Natural killer cell (primary cell): ENCODE measurements at regions not wholly inside any gene's neighbourhood (a gene's known extent, or its start where the extent isn't known, plus 50 kb on each side); places are given as distances from the start of the nearest gene placed in this dataset.
"Not testable (repeated sequence)": the region's sequence is repeated elsewhere in the genome, so short reads cannot be mapped to it uniquely, and the experiment has no call there.

Source experiments
- ATAC-seq, 3 donors: fragments of 150-1000 bp in 2 of 3; fragments of 200-7000 bp in 1 of 3; cut with Tn5 transposase; 1 replicate in 1 of 3; 2 replicates in 2 of 3; pipeline ENCODE4 v1.10.0; 2021; ENCODE audit warnings: mild to moderate bottlenecking in 2 of 3, moderate library complexity in 2 of 3
- DNase-seq, 2 donors: peaks; one replicate each; pipeline versions ENCODE4 v3.0.0 to v3.0.0-alpha.2; 2013 to 2021; ENCODE audit warnings: mixed read lengths in 1 of 2
- H3K27ac ChIP-seq: one replicate; pipeline ENCODE4 v1.5.1; 2013; ENCODE audit warnings: mild to moderate bottlenecking, low read length
- H3K27me3 ChIP-seq: one replicate; pipeline ENCODE4 v1.6.1; 2013; ENCODE audit warnings: low read length; ENCODE audit not compliant: control insufficient read depth, insufficient read depth
- H3K36me3 ChIP-seq: one replicate; pipeline ENCODE4 v1.6.1; 2013; ENCODE audit warnings: low read length; ENCODE audit not compliant: control insufficient read depth, insufficient read depth
- H3K4me1 ChIP-seq: one replicate; pipeline ENCODE4 v1.6.1; 2013; ENCODE audit warnings: low read length; ENCODE audit not compliant: control insufficient read depth, insufficient read depth
- H3K4me3 ChIP-seq: one replicate; pipeline ENCODE4 v1.5.1; 2013; ENCODE audit warnings: low read length
- H3K9me3 ChIP-seq: one replicate; pipeline ENCODE4 v1.6.1; 2013; ENCODE audit warnings: low read length; ENCODE audit not compliant: control insufficient read depth, insufficient read depth
- H3K27ac Mint-ChIP-seq, 2 donors: one replicate each; pipeline ENCODE4 v1.8.0; 2022; ENCODE audit warnings: mild to moderate bottlenecking in 2 of 2, mixed read lengths in 2 of 2, moderate library complexity in 1 of 2
- H3K27me3 Mint-ChIP-seq, 2 donors: one replicate each; pipeline ENCODE4 v1.8.0; 2022; ENCODE audit warnings: low read depth in 2 of 2, mixed read lengths in 2 of 2
- H3K36me3 Mint-ChIP-seq: one replicate; pipeline ENCODE4 v1.8.0; 2022; ENCODE audit warnings: mixed read lengths
- H3K4me1 Mint-ChIP-seq, 2 donors: one replicate each; pipeline ENCODE4 v1.8.0; 2022; ENCODE audit warnings: mixed read lengths in 2 of 2
- H3K4me3 Mint-ChIP-seq: one replicate; pipeline ENCODE4 v1.8.0; 2022; ENCODE audit warnings: mild to moderate bottlenecking, moderate library complexity, mixed read lengths
- H3K9me3 Mint-ChIP-seq, 2 donors: one replicate each; pipeline ENCODE4 v1.8.0; 2022; ENCODE audit warnings: mixed read lengths in 2 of 2
- WGBS: methylation state at CpG from one replicate; pipeline ENCODE4 v1.1.7; 2013; ENCODE audit warnings: missing lambda C conversion rate; ENCODE audit not compliant: insufficient coverage; 5-methylcytosine and 5-hydroxymethylcytosine counted together
- intact Hi-C: fragments of 100-400 bp; cut with micrococcal nuclease; formaldehyde crosslinking; loops from one replicate; pipeline ENCODE4 v1.14.2; 2022

DNA sequence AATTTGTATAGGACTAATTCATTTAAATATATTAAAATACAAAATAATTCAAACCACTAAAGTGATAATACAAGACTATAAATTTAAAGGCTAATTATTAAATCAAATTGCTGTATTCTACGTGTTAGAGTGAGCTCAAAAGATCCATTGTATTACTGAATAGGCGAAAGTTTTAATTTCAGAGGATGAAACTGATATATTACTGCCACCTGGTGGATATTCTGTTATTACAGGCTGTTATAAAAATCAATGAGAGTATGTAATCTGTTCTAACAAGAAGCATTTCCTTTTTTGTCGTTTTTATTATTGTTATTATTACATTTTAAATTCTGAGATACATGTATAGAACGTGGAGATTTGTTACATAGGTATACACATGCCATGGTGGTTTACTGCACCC is 1239.6 kb upstream of the USP9Y start:
- H3K9me3 ChIP-seq, H3K4me1 Mint-ChIP-seq, H3K4me3 ChIP-seq, H3K36me3 Mint-ChIP-seq, H3K27ac Mint-ChIP-seq, intact Hi-C loops, H3K4me3 Mint-ChIP-seq, H3K36me3 ChIP-seq, H3K27me3 Mint-ChIP-seq, H3K4me1 ChIP-seq, H3K9me3 Mint-ChIP-seq, ATAC-seq, H3K27me3 ChIP-seq, H3K27ac ChIP-seq: not testable (repeated sequence)
- WGBS: no CpG with 5 or more reads among the region's 4 CpGs
- DNase-seq: peak in 1 of 2 donors; percentile 2

DNA sequence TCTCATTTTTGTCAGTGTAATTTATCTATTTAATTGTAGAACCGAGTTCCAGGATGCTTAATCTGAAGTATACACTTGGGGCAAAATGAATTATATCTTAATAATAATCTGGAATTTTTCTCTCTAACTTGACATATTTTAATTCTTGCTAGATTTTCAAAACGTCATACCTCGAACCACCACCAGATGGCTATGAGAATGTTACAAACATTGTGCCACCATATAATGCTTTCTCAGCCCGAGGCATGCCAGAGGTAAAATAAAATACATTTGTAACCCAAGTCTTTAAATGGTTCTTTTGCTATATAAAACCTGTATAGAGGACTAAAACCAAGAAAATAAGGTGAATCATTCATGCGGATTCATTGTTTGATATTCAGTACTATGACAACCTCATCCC is 1234.3 kb upstream of the USP9Y start:
- H3K9me3 ChIP-seq, ATAC-seq, H3K4me1 ChIP-seq, intact Hi-C loops, DNase-seq, H3K4me3 ChIP-seq, H3K4me3 Mint-ChIP-seq, H3K27ac ChIP-seq, H3K4me1 Mint-ChIP-seq, H3K9me3 Mint-ChIP-seq, H3K36me3 Mint-ChIP-seq, H3K27me3 Mint-ChIP-seq, H3K27me3 ChIP-seq, H3K27ac Mint-ChIP-seq, H3K36me3 ChIP-seq: not testable (repeated sequence)
- WGBS: no CpG with 5 or more reads among the region's 5 CpGs
